GM12872 (cell line): ENCODE measurements at regions not wholly inside any gene's neighbourhood (a gene's known extent, or its start where the extent isn't known, plus 50 kb on each side); places are given as distances from the start of the nearest gene placed in this dataset.

Experiments used
- TF ChIP-seq, protein P1 (sequence below): IDR thresholded peaks from 3 replicates; pipeline ENCODE4 v1.5.1; 2011; ENCODE audit warnings: low read depth, mild to moderate bottlenecking, low read length, moderate library complexity; ENCODE audit not compliant: insufficient read depth

DNA sequence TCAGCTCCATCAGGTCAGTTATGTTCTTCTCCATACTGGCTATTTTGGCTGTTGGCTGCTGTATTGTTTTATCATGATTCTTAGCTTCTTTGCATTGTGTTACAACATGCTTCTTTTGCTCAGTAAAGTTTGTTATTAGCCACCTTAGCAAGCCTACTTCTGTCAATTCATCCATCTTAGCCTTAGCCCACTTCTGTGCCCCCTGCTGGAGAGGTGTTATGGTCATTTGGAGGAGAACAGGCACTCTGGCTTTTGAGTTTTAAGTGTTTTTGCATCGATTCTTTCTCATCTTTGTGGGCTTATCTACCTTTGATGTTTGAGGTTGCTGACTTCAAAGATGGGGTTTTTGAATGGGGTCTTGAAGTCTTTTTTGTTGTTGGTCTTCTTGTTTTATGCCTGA is 204.6 kb upstream of the FOXP2 start:
- TF ChIP-seq, protein P1, sequence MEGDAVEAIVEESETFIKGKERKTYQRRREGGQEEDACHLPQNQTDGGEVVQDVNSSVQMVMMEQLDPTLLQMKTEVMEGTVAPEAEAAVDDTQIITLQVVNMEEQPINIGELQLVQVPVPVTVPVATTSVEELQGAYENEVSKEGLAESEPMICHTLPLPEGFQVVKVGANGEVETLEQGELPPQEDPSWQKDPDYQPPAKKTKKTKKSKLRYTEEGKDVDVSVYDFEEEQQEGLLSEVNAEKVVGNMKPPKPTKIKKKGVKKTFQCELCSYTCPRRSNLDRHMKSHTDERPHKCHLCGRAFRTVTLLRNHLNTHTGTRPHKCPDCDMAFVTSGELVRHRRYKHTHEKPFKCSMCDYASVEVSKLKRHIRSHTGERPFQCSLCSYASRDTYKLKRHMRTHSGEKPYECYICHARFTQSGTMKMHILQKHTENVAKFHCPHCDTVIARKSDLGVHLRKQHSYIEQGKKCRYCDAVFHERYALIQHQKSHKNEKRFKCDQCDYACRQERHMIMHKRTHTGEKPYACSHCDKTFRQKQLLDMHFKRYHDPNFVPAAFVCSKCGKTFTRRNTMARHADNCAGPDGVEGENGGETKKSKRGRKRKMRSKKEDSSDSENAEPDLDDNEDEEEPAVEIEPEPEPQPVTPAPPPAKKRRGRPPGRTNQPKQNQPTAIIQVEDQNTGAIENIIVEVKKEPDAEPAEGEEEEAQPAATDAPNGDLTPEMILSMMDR: peak; percentile 16; the same call in 1 of the 3 replicates

DNA sequence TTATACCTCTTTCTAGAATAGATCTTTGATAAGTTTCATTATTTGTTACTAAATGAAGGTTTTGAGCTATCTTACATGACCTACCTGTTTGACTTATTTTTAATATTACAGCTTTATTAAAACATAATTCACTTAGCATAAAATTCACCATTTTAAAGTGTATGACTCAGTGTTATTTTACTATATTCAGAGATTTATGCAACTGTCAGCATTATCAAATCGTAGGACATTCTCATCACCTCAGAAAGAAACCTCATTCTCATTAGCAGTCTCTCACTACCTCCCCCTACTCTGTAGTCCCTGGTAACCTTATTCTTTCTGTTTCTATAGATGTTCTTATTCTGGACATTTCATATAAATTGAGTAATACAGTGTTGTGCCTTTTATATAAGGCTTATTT is 207.9 kb upstream of the FOXP2 start:
- TF ChIP-seq, protein P1: no peak

GRCh38 chr7:114196517-114196916 is 218.1 kb upstream of the FOXP2 start:
- TF ChIP-seq, protein P1: no peak

GRCh38 chr7:114190387-114190786 is 224.2 kb upstream of the FOXP2 start:
- TF ChIP-seq, protein P1: no peak

DNA sequence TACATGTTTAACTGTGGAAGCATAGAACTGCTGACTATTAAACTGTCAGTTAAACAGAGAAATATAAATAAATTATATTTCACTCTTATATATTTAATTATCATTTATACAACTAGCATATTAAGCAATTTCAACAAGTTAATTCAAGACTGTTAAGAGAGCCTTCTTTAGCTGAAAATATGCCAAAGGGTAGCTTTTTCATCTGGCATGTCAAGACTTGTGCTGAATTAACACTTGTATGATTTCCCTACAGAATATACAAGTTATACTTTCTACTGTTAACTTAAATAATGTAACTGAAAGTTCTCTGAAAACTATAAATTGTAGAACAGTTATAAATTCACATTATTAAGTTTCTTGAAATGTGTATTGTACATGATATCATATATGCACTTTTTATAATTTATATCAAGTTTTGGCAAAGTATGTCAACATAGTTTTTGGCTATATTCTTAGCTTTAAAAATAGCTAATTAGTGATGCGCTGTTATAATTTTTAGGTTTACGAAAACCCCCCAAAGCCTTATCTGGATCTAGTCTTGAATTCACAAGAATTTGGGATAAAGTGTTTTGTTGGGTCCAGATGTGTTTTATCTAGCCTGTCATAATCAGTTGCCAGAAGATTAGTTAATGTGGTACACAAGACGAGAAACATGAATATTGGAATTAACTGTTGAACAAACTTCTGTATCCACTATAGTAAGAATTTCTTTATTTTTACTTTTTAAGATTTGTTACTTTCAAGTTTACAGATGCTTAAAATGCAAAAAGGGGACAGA is 231.1 kb upstream of the FOXP2 start:
- TF ChIP-seq, protein P1: no peak

DNA sequence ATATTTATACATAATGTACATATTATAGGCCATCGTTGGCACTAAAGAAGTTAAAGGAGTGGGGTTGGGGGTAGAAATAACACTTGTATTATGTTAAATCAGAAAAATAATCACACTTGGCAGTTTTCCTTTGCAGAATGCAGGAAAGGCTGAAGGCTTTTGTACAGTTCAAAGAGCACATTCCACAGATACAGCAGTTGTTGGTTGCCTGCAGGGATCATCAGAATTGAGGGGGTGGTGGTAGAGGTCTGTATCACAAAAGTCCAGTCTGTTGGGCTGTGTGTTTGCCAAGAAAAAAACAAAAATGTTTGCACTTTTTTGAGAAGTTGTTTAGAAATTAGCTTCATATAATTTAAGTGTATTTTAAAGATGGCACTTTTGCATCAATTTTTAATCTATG is 231.8 kb upstream of the FOXP2 start:
- TF ChIP-seq, protein P1: no peak

DNA sequence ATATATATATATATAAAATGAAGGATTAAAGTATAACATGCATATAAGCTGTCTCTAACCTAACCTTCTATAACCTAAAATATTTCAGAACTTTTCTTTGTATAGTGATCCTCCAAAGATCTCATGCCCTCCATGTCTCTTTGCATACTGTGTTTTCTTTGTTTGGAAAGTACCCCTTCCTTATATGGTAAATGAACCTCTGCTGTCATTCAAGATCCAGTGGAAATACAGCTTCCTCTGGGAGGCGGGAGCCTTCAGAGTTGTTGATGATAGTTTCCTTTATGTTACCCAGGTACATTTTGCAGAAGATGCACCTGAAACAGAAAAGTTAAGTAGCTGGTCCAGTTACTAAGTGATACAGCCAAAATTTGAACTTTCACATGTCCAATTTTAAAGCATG is 233.3 kb upstream of the FOXP2 start:
- TF ChIP-seq, protein P1: no peak
